Lower leg skin (tissue), 4 donors: ENCODE measurements at regions not wholly inside any gene's neighbourhood (a gene's known extent, or its start where the extent isn't known, plus 50 kb on each side); places are given as distances from the start of the nearest gene placed in this dataset.

Source experiments
- DNase-seq, 2 donors: peaks; one replicate each; pipeline ENCODE4 v3.0.0-alpha.2; 2019; ENCODE audit warnings: low spot score in 2 of 2
- H3K4me3 ChIP-seq: fragments of 200-600 bp; sonication (generic); 2 replicates; pipeline ENCODE4 v1.5.1; 2017; ENCODE audit warnings: mild to moderate bottlenecking, low read depth; ENCODE audit not compliant: poor library complexity, severe bottlenecking
- POLR2A ChIP-seq, 2 donors: fragments of 450-650 bp; IDR thresholded peaks; one replicate each; pipeline ENCODE4 v1.6.1; 2016 to 2017; ENCODE audit warnings: antibody characterized with exemption in 2 of 2, mild to moderate bottlenecking in 1 of 2, moderate library complexity in 1 of 2
- WGBS, 2 donors: methylation state at CpG; one replicate each; pipeline ENCODE4 v1.1.5; 2018; 5-methylcytosine and 5-hydroxymethylcytosine counted together
- intact Hi-C: fragments of 100-400 bp; cut with DNase I; formaldehyde crosslinking; loops from one replicate; pipeline ENCODE4 v1.15.0; 2023; ENCODE audit warnings: low total_unique reads
- TF ChIP-seq, protein P1 (sequence below), 3 donors: fragments of 450-650 bp; IDR thresholded peaks; one replicate each; pipeline ENCODE4 v1.5.1; 2016; ENCODE audit warnings: antibody characterized with exemption in 3 of 3, mild to moderate bottlenecking in 3 of 3, moderate library complexity in 2 of 3

DNA sequence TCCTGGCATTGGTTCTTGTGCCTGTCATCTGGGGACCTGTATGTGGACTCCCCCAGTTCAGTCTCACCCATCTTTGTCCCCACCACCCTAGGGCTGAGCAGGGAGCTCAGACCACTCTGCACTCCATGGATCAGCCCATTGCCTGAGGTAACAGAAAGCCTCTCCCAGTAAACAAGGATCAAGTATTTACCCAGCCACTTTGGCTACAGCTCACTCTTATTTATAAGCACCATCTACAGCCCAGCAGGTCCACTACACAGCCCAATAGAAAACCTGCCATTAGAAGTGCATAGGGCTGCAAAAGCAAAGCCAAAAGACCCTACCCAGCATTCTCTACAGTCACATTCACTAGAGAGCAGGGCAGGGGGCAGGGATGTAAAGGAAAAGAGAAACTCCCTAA lies 335.0 kb upstream of the SYNCRIP start:
- intact Hi-C loops = no loop called here
- no peak for DNase-seq
- no peak overlapping the region for H3K4me3 ChIP-seq
- TF ChIP-seq, protein P1, sequence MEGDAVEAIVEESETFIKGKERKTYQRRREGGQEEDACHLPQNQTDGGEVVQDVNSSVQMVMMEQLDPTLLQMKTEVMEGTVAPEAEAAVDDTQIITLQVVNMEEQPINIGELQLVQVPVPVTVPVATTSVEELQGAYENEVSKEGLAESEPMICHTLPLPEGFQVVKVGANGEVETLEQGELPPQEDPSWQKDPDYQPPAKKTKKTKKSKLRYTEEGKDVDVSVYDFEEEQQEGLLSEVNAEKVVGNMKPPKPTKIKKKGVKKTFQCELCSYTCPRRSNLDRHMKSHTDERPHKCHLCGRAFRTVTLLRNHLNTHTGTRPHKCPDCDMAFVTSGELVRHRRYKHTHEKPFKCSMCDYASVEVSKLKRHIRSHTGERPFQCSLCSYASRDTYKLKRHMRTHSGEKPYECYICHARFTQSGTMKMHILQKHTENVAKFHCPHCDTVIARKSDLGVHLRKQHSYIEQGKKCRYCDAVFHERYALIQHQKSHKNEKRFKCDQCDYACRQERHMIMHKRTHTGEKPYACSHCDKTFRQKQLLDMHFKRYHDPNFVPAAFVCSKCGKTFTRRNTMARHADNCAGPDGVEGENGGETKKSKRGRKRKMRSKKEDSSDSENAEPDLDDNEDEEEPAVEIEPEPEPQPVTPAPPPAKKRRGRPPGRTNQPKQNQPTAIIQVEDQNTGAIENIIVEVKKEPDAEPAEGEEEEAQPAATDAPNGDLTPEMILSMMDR (IDR thresholded peaks at IDR 0.05) = no peak
- TF ChIP-seq POLR2A (IDR thresholded peaks at IDR 0.05) = no peak

DNA sequence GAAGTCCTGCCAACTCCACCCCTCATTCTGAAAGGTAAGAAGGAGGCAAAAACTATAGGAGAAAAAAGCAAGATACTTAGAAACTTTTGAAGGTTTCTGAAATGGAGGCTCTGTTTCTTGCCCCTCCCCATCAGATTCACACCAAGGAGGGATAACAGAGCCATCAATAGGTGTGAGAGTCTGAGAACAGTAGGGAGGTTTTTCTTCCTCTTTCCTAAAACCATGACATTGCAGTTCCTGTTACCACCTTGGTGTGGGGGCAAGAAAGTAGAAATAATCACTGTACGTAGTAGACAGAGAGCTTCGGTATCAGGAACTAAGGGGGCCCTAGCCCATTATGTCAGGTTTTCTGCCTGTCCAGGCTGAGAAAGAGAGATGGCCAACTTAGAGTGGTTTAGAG lies 333.3 kb upstream of the SYNCRIP start:
- 91 to 94% methylated on average over 2 of the region's 2 CpGs for WGBS, 2 donors
- no peak overlapping the region for H3K4me3 ChIP-seq
- intact Hi-C loops = no loop called here
- no peak for DNase-seq
- no peak for TF ChIP-seq POLR2A (IDR thresholded peaks at IDR 0.05)
- TF ChIP-seq, protein P1 (IDR thresholded peaks at IDR 0.05) = no peak

DNA sequence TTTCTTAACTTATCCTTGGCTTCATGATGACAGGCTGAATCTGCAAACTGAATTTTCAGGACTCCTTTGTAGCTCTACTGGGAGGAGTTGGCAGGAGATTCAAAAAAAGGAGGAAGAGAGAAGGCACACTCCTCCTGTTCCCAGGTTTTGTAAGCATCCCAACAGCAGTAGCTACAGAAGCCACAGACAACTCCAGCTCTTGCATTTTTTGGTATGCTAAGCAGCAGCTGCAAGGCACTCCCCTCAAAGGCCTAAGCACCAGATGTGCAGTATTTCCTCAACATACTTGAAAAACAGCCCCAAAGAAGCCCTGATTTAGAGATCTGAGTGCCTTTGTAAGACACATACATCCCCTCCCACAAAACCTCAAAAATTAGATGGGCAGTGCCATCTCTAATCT lies 328.6 kb upstream of the SYNCRIP start:
- intact Hi-C loops = no loop called here
- no peak for DNase-seq
- no peak overlapping the region for H3K4me3 ChIP-seq
- TF ChIP-seq, protein P1 (IDR thresholded peaks at IDR 0.05) = no peak
- TF ChIP-seq POLR2A (IDR thresholded peaks at IDR 0.05) = no peak

DNA sequence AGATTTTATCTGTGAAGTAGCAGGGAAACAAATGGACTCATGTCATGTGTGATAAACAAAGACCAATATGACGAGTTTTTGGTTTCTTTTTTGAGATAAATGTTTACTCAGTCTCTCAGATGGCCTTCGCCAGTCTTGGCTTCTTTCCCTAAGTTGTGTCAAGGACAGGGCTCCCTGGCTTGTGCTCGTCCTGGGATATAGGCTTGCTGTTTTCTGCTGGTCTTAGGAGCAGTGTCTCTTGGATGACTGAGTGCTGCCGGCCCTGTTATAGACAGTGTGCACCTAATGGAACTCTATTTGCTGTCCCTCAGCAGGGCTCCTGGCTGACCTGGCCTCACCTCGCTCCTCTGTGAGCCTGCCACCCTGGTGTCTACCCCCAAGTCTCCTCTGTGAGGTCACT lies 324.1 kb upstream of the SYNCRIP start:
- no peak for DNase-seq
- H3K4me3 ChIP-seq = no peak overlapping the region
- no peak for TF ChIP-seq POLR2A (IDR thresholded peaks at IDR 0.05)
- TF ChIP-seq, protein P1 (IDR thresholded peaks at IDR 0.05) = no peak
- intact Hi-C loops = no loop called here
- 54 to 71% methylated on average over 5 of the region's 5 CpGs for WGBS, 2 donors

DNA sequence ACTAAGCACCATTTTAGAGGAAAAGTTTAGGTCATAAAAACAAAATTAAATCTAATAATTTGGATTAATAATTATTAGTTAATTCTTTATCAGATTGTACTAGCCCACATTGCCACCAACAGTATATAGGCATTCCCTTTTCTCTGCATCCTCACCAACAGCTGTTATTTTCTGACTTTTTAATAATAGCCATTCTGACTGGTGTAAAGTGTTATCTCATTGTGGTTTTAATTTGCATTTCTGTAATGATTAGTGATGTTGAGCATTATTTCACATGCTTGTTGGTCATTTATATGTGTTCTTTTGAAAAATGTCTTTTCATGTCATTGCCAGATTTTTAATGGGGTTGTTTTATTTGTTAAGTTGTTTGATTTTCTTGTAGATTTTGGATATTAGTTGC lies 319.1 kb upstream of the SYNCRIP start:
- intact Hi-C loops = no loop called here

DNA sequence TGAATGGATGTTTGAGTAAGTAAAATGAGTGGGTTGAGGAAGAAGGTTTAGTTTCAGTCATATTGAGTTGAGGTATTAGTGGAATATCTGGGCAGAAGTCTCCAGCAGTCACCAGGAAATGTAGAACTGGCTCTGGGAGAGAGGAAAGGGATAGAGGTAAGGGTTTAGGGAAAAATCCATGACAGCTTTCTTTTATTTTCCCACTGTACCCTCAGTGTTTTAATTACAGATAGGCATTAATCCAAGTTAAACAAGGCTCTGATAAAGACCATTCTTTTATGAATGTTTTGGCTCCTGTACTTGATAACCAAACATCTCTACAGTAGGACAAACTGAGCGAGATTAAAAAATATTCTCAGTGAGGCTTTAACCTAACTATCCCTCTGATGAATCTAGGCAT lies 318.4 kb upstream of the SYNCRIP start:
- 84 to 90% methylated on average over 1 of the region's 1 CpG for WGBS, 2 donors
- no peak for TF ChIP-seq POLR2A (IDR thresholded peaks at IDR 0.05)
- TF ChIP-seq, protein P1 (IDR thresholded peaks at IDR 0.05) = no peak
- H3K4me3 ChIP-seq = no peak overlapping the region
- intact Hi-C loops = no loop called here
- DNase-seq = no peak

More for the DNA sequence above, 319.1 kb upstream of the SYNCRIP start:
- DNase-seq = no peak
- TF ChIP-seq, protein P1 (IDR thresholded peaks at IDR 0.05) = no peak
- no peak for TF ChIP-seq POLR2A (IDR thresholded peaks at IDR 0.05)
- no peak overlapping the region for H3K4me3 ChIP-seq
